ENCODE measurements at regions not wholly inside any gene's neighbourhood (a gene's known extent, or its start where the extent isn't known, plus 50 kb on each side); places are given as distances from the start of the nearest gene placed in this dataset.
A peak's percentile ranks its signal among the peaks of the same experiment; 100 is the strongest.

DNA sequence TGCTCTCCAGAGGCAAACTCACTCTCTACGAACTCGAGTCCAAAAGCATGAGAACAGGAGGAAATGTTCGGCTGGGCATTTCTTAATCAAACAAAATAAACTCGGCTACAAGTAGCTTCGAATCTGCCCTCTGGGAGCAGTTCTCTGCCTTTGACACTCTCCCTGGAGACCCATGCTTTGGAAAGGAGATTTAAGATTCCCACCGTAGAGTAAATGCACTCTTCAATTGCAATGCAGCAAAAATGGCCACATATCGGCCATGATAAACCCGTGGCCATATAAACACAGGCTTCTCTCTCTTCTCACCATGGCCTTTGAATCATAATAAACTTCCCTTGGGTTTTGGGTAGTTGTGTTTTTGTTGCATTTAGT lies 215.4 kb downstream of the TOMM20 start:
- intact Hi-C loops (cut with micrococcal nuclease; ENCODE audit: unreplicated experiment) (no loop called here), in situ Hi-C loops (cut with HindIII; ENCODE audit: low pct_unique_long_range_greater_than_20kb, low sequenced_read_pairs) (no loop called here)
- ATAC-seq: no peak
- no peaks in the 10 kb centered on the region for H3K27me3 ChIP-seq (ENCODE audit: control insufficient read depth, insufficient read depth, low read length)
- CTCF ChIA-PET: no interaction called here
- BruUV-seq (replicated peaks): no TSS peak
- DNase-seq (ENCODE audit: low read depth, low spot score): no peak
- H3K4me3 ChIP-seq (ENCODE audit: low read depth in 2 of 2, low read length in 2 of 2): no peak overlapping the region
- no peaks in the 10 kb centered on the region for H3K9me3 ChIP-seq (ENCODE audit: control insufficient read depth, insufficient read depth, low read depth, low read length)
- H3K36me3 ChIP-seq (ENCODE audit: control insufficient read depth, insufficient read depth, low read length): no peaks in the 10 kb centered on the region
- H3K4me1 ChIP-seq (ENCODE audit: control insufficient read depth, insufficient read depth, low read length): peaks cover 12% of the 10 kb centered on the region
- peak overlapping the region; percentile 30; the same call in 1 of the 2 replicates for H3K27ac ChIP-seq (ENCODE audit: low read length)
- POLR2A ChIA-PET: no interaction called here
- TF ChIP-seq, protein P1, sequence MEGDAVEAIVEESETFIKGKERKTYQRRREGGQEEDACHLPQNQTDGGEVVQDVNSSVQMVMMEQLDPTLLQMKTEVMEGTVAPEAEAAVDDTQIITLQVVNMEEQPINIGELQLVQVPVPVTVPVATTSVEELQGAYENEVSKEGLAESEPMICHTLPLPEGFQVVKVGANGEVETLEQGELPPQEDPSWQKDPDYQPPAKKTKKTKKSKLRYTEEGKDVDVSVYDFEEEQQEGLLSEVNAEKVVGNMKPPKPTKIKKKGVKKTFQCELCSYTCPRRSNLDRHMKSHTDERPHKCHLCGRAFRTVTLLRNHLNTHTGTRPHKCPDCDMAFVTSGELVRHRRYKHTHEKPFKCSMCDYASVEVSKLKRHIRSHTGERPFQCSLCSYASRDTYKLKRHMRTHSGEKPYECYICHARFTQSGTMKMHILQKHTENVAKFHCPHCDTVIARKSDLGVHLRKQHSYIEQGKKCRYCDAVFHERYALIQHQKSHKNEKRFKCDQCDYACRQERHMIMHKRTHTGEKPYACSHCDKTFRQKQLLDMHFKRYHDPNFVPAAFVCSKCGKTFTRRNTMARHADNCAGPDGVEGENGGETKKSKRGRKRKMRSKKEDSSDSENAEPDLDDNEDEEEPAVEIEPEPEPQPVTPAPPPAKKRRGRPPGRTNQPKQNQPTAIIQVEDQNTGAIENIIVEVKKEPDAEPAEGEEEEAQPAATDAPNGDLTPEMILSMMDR (IDR thresholded peaks at IDR 0.05): no peak
- no peak for TF ChIP-seq REST (IDR thresholded peaks at IDR 0.05; ENCODE audit: insufficient read depth in 1 of 2, low read depth in 2 of 2, low read length in 1 of 2)
- TF ChIP-seq POLR2AphosphoS5 (IDR thresholded peaks at IDR 0.05; ENCODE audit: low read depth, low read length): no peak
- no peak for TF ChIP-seq TCF7L2 (IDR thresholded peaks at IDR 0.05; ENCODE audit: low read depth, low read length)
- no peak for TF ChIP-seq SIN3A (IDR thresholded peaks at IDR 0.05; ENCODE audit: borderline replicate concordance, insufficient read depth, low read depth, low read length)

GRCh38 chr1:234912548-234913277 lies 215.9 kb downstream of the TOMM20 start:
- in situ Hi-C loops (cut with HindIII; ENCODE audit: low pct_unique_long_range_greater_than_20kb, low sequenced_read_pairs) (no loop called here), intact Hi-C loops (cut with micrococcal nuclease; ENCODE audit: unreplicated experiment) (no loop called here)
- Histone ChIP-seq H3K36me3 (ENCODE audit: control insufficient read depth, insufficient read depth, low read length) (no peaks in the 10 kb centered on the region), H3K27ac (ENCODE audit: low read length) (peak overlapping the region; percentile 65), H3K27me3 (ENCODE audit: control insufficient read depth, insufficient read depth, low read length) (no peaks in the 10 kb centered on the region), H3K9me3 (ENCODE audit: control insufficient read depth, insufficient read depth, low read depth, low read length) (no peaks in the 10 kb centered on the region), H3K4me3 (ENCODE audit: low read depth in 2 of 2, low read length in 2 of 2) (no peak overlapping the region), H3K4me1 (ENCODE audit: control insufficient read depth, insufficient read depth, low read length) (peaks cover 11% of the 10 kb centered on the region)
- TF ChIP-seq, protein P1 (IDR thresholded peaks at IDR 0.05): no peak
- no peak for TF ChIP-seq TCF7L2 (IDR thresholded peaks at IDR 0.05; ENCODE audit: low read depth, low read length)
- no peak for TF ChIP-seq POLR2AphosphoS5 (IDR thresholded peaks at IDR 0.05; ENCODE audit: low read depth, low read length)
- TF ChIP-seq SIN3A (IDR thresholded peaks at IDR 0.05; ENCODE audit: borderline replicate concordance, insufficient read depth, low read depth, low read length): no peak
- DNase-seq (ENCODE audit: low read depth, low spot score): no peak
- POLR2A ChIA-PET: no interaction called here
- ATAC-seq: no peak
- BruUV-seq (replicated peaks): no TSS peak
- CTCF ChIA-PET: no interaction called here

Measured in Panc1 (cell line).